Neuronal stem cell (in vitro differentiated cells): ENCODE measurements at regions not wholly inside any gene's neighbourhood (a gene's known extent, or its start where the extent isn't known, plus 50 kb on each side); places are given as distances from the start of the nearest gene placed in this dataset.

Source experiments
- DNase-seq: peaks from one replicate; pipeline ENCODE4 v3.0.0-alpha.2; 2013; ENCODE audit warnings: low spot score
- H2AFZ ChIP-seq: one replicate; pipeline ENCODE4 v1.6.1; 2013; ENCODE audit warnings: mild to moderate bottlenecking, low read length, inconsistent platforms
- H2AK5ac ChIP-seq: 2 replicates; pipeline ENCODE4 v1.6.1; 2013; ENCODE audit warnings: low read depth, mild to moderate bottlenecking, inconsistent platforms, low read length, moderate library complexity, mixed read lengths
- H2BK120ac ChIP-seq: 2 replicates; pipeline ENCODE4 v1.6.1; 2013; ENCODE audit warnings: low read depth, mild to moderate bottlenecking, inconsistent platforms, low read length, moderate library complexity, mixed read lengths
- H2BK12ac ChIP-seq: one replicate; pipeline ENCODE4 v1.6.1; 2013; ENCODE audit warnings: low read length, inconsistent platforms
- H2BK15ac ChIP-seq: 2 replicates; pipeline ENCODE4 v1.6.1; 2013; ENCODE audit warnings: mild to moderate bottlenecking, low read length, inconsistent platforms, mixed read lengths
- H2BK5ac ChIP-seq: one replicate; pipeline ENCODE4 v1.6.1; 2013; ENCODE audit warnings: inconsistent platforms, mild to moderate bottlenecking, low read length, moderate library complexity
- H3K14ac ChIP-seq: one replicate; pipeline ENCODE4 v1.6.1; 2013; ENCODE audit warnings: low read length, inconsistent platforms
- H3K18ac ChIP-seq: 2 replicates; pipeline ENCODE4 v1.6.1; 2013; ENCODE audit warnings: low read length, inconsistent platforms
- H3K23ac ChIP-seq: 2 replicates; pipeline ENCODE4 v1.6.1; 2013; ENCODE audit warnings: low read depth, mild to moderate bottlenecking, mixed read lengths, low read length, inconsistent platforms; ENCODE audit not compliant: poor library complexity
- H3K27ac ChIP-seq: replicated peaks from 3 replicates; pipeline ENCODE4 v1.5.1; 2013; ENCODE audit warnings: low read length, inconsistent platforms
- H3K27me3 ChIP-seq, 3 experiments: 2 replicates each; pipeline ENCODE4 v1.6.1; 2013; ENCODE audit warnings: low read length in 3 of 3, mild to moderate bottlenecking in 2 of 3, inconsistent platforms in 1 of 3, low read depth in 1 of 3, mixed read lengths in 1 of 3, moderate library complexity in 1 of 3; ENCODE audit not compliant: control insufficient read depth in 3 of 3, insufficient read depth in 3 of 3
- H3K36me3 ChIP-seq, 2 donors: replicated peaks in 1 of 2; 2 replicates each; pipeline ENCODE4 v1.6.1; 2013; ENCODE audit warnings: low read length in 2 of 2; ENCODE audit not compliant: control insufficient read depth in 2 of 2, insufficient read depth in 2 of 2
- H3K4ac ChIP-seq: 2 replicates; pipeline ENCODE4 v1.6.1; 2013; ENCODE audit warnings: inconsistent platforms, mild to moderate bottlenecking, low read length, moderate library complexity
- H3K4me1 ChIP-seq, 2 donors: 1 replicate in 1 of 2; 2 replicates in 1 of 2; pipeline ENCODE4 v1.6.1; 2013; ENCODE audit warnings: low read length in 2 of 2, low read depth in 1 of 2; ENCODE audit not compliant: control insufficient read depth in 2 of 2, insufficient read depth in 1 of 2
- H3K4me2 ChIP-seq: one replicate; pipeline ENCODE4 v1.6.1; 2013; ENCODE audit warnings: mild to moderate bottlenecking, low read length, inconsistent platforms; ENCODE audit not compliant: insufficient read depth, poor library complexity, severe bottlenecking
- H3K4me3 ChIP-seq, 2 donors: 2 replicates each; pipeline ENCODE4 v1.5.1; 2013; ENCODE audit warnings: low read length in 2 of 2, mild to moderate bottlenecking in 2 of 2, inconsistent platforms in 1 of 2, moderate library complexity in 1 of 2
- H3K79me1 ChIP-seq: one replicate; pipeline ENCODE4 v1.6.1; 2013; ENCODE audit warnings: low read depth, mild to moderate bottlenecking, inconsistent platforms, low read length, moderate library complexity
- H3K9ac ChIP-seq: one replicate; pipeline ENCODE4 v1.6.1; 2013; ENCODE audit warnings: mild to moderate bottlenecking, low read depth, low read length, inconsistent platforms; ENCODE audit not compliant: poor library complexity
- H3K9me3 ChIP-seq, 2 donors: replicated peaks in 1 of 2; 2 replicates each; pipeline versions ENCODE3 to v1.6.1; 2013; ENCODE audit warnings: low read length in 2 of 2, mild to moderate bottlenecking in 2 of 2, inconsistent platforms in 1 of 2, low read depth in 1 of 2, mixed read lengths in 1 of 2, moderate library complexity in 1 of 2; ENCODE audit not compliant: control insufficient read depth in 2 of 2, insufficient read depth in 1 of 2
- H4K8ac ChIP-seq: one replicate; pipeline ENCODE4 v1.6.1; 2013; ENCODE audit warnings: low read depth, mild to moderate bottlenecking, inconsistent platforms, low read length, moderate library complexity
- H4K91ac ChIP-seq: one replicate; pipeline ENCODE4 v1.6.1; 2013; ENCODE audit warnings: low read length, low read depth, mild to moderate bottlenecking, inconsistent platforms; ENCODE audit not compliant: poor library complexity
- whole genome bisulfite sequencing, 2 donors: extraction: QIAGEN DNeasy Blood & Tissue Kit; methylation state at CpG; one replicate each; pipeline ENCODE4 v1.1.7; 2013; ENCODE audit warnings: missing lambda C conversion rate in 2 of 2, mixed read lengths in 1 of 2; ENCODE audit not compliant: insufficient read length in 2 of 2, insufficient replicate concordance in 1 of 2; ENCODE audit errors: extremely low coverage in 2 of 2; 5-methylcytosine and 5-hydroxymethylcytosine counted together

- no peak overlapping the region for H3K18ac ChIP-seq
- no peak overlapping the region for H3K14ac ChIP-seq
- peaks cover 2 to 5% of the 10 kb centered on the region in 2 donors for H3K4me1 ChIP-seq
- no peak overlapping the region for H2BK12ac ChIP-seq
- no peak overlapping the region for H3K23ac ChIP-seq
- H2AK5ac ChIP-seq = no peak overlapping the region
- no peak overlapping the region for H4K8ac ChIP-seq
- H3K36me3 ChIP-seq = no peaks in the 10 kb centered on the region
- H3K4me3 ChIP-seq = no peak overlapping the region
- no peak overlapping the region for H2BK5ac ChIP-seq
- H3K4me2 ChIP-seq = no peak overlapping the region
- no peak for DNase-seq
- H2AFZ ChIP-seq = peak overlapping the region; percentile 31
- no peak overlapping the region for H4K91ac ChIP-seq
- H3K79me1 ChIP-seq = no peaks in the 10 kb centered on the region
- no peak overlapping the region for H2BK120ac ChIP-seq
- H3K9me3 ChIP-seq = no peaks in the 10 kb centered on the region
- no CpG with 5 or more reads among the region's 4 CpGs for WGBS, 2 donors
- no peaks in the 10 kb centered on the region for H3K27me3 ChIP-seq
- H2BK15ac ChIP-seq = no peak overlapping the region
- no peak overlapping the region for H3K27ac ChIP-seq
- no peak overlapping the region for H3K9ac ChIP-seq
- no peak overlapping the region for H3K4ac ChIP-seq
Measured at GRCh38 chr7:52639981-52640380, 395.5 kb upstream of the POM121L12 start.

GRCh38 chr7:52639126-52639525 is 396.3 kb upstream of the POM121L12 start:
- Histone ChIP-seq H3K14ac (no peak overlapping the region), H4K8ac (no peak overlapping the region), H3K4me3 (no peak overlapping the region), H2BK120ac (no peak overlapping the region), H2AK5ac (no peak overlapping the region), H2AFZ (peak overlapping the region; percentile 31), H3K36me3 (no peaks in the 10 kb centered on the region), H3K27me3 (no peaks in the 10 kb centered on the region), H3K4me2 (no peak overlapping the region), H4K91ac (no peak overlapping the region), H3K18ac (no peak overlapping the region), H3K4me1 (peaks cover 2 to 7% of the 10 kb centered on the region in 2 donors), H3K27ac (no peak overlapping the region), H2BK5ac (no peak overlapping the region), H3K23ac (no peak overlapping the region), H3K79me1 (no peaks in the 10 kb centered on the region), H3K9ac (no peak overlapping the region), H2BK12ac (no peak overlapping the region), H2BK15ac (no peak overlapping the region), H3K4ac (no peak overlapping the region), H3K9me3 (no peaks in the 10 kb centered on the region)
- peak; percentile 6 for DNase-seq

- no peaks in the 10 kb centered on the region for H3K79me1 ChIP-seq
- H3K9ac ChIP-seq = no peak overlapping the region
- H3K4me2 ChIP-seq = no peak overlapping the region
- H3K4me1 ChIP-seq = peaks cover 2 to 6% of the 10 kb centered on the region in 2 donors
- no peak overlapping the region for H3K18ac ChIP-seq
- H3K4me3 ChIP-seq = no peak overlapping the region
- no peak overlapping the region for H2AK5ac ChIP-seq
- no peak overlapping the region for H3K23ac ChIP-seq
- no peak overlapping the region for H3K4ac ChIP-seq
- no CpG with 5 or more reads among the region's 3 CpGs for WGBS, 2 donors
- no peak overlapping the region for H3K27ac ChIP-seq
- H3K9me3 ChIP-seq = peaks cover 0 to 2% of the 10 kb centered on the region in 2 donors
- H2BK12ac ChIP-seq = no peak overlapping the region
- H2AFZ ChIP-seq = peak overlapping the region; percentile 78
- H2BK15ac ChIP-seq = no peak overlapping the region
- H3K27me3 ChIP-seq = no peaks in the 10 kb centered on the region
- H3K36me3 ChIP-seq = no peaks in the 10 kb centered on the region
- H2BK5ac ChIP-seq = no peak overlapping the region
- H4K91ac ChIP-seq = no peak overlapping the region
- no peak overlapping the region for H3K14ac ChIP-seq
- no peak overlapping the region for H4K8ac ChIP-seq
- DNase-seq = no peak
- H2BK120ac ChIP-seq = no peak overlapping the region
Measured at GRCh38 chr7:52635021-52635420, 400.4 kb upstream of the POM121L12 start.

- H2BK5ac ChIP-seq = no peak overlapping the region
- no CpG with 5 or more reads among the region's 1 CpG for WGBS, 2 donors
- no peak overlapping the region for H4K91ac ChIP-seq
- no peak overlapping the region for H3K4me3 ChIP-seq
- no peak overlapping the region for H3K14ac ChIP-seq
- H3K27ac ChIP-seq = no peak overlapping the region
- no peak overlapping the region for H3K4me2 ChIP-seq
- no peaks in the 10 kb centered on the region for H3K36me3 ChIP-seq
- no peak overlapping the region for H2BK12ac ChIP-seq
- H3K23ac ChIP-seq = no peak overlapping the region
- H4K8ac ChIP-seq = no peak overlapping the region
- no peak overlapping the region for H3K4ac ChIP-seq
- no peak overlapping the region for H3K9ac ChIP-seq
- H2BK15ac ChIP-seq = no peak overlapping the region
- no peak overlapping the region for H3K18ac ChIP-seq
- H2BK120ac ChIP-seq = no peak overlapping the region
- H3K27me3 ChIP-seq = no peaks in the 10 kb centered on the region
- H2AFZ ChIP-seq = no peak overlapping the region
- no peaks in the 10 kb centered on the region for H3K79me1 ChIP-seq
- H3K4me1 ChIP-seq = no peaks in the 10 kb centered on the region
- H2AK5ac ChIP-seq = no peak overlapping the region
- DNase-seq = no peak
- no peaks in the 10 kb centered on the region for H3K9me3 ChIP-seq
Measured at GRCh38 chr7:52620849-52621248, 414.6 kb upstream of the POM121L12 start.
